WI38 (cell line): ENCODE measurements at regions not wholly inside any gene's neighbourhood (a gene's known extent, or its start where the extent isn't known, plus 50 kb on each side); places are given as distances from the start of the nearest gene placed in this dataset.

ENCODE experiments used
- H3K4me3 ChIP-seq: 2 replicates; pipeline ENCODE4 v1.5.1; 2011; ENCODE audit warnings: low read depth, mild to moderate bottlenecking, control low read depth, low read length
- CTCF ChIP-seq: IDR thresholded peaks from 2 replicates; pipeline ENCODE4 v1.5.1; 2012; ENCODE audit warnings: low read depth, mild to moderate bottlenecking, control low read depth, low read length

- no peak for TF ChIP-seq CTCF
- H3K4me3 ChIP-seq: no peak overlapping the region
These were observed 1106.6 kb downstream of the CBLN2 start for GRCh38 chr18:71437511-71437910.

- TF ChIP-seq CTCF: no peak
- H3K4me3 ChIP-seq: no peak overlapping the region
These were observed 1110.8 kb downstream of the CBLN2 start for GRCh38 chr18:71433373-71433772.

- TF ChIP-seq CTCF: no peak
- no peak overlapping the region for H3K4me3 ChIP-seq
These were observed 1112.5 kb downstream of the CBLN2 start for GRCh38 chr18:71431689-71432088.

- no peak for TF ChIP-seq CTCF
- H3K4me3 ChIP-seq: no peak overlapping the region
These were observed 1113.0 kb downstream of the CBLN2 start for GRCh38 chr18:71431171-71431570.

GRCh38 chr18:71426441-71426840 is 1117.7 kb downstream of the CBLN2 start:
- no peak overlapping the region for H3K4me3 ChIP-seq
- TF ChIP-seq CTCF: no peak

- no peak overlapping the region for H3K4me3 ChIP-seq
- TF ChIP-seq CTCF: no peak
These were observed 1116.4 kb downstream of the SOCS6 start for GRCh38 chr18:71405169-71405809.

GRCh38 chr18:71403501-71403900 is 1114.7 kb downstream of the SOCS6 start:
- TF ChIP-seq CTCF: no peak
- H3K4me3 ChIP-seq: no peak overlapping the region
